ENCODE measurements at regions not wholly inside any gene's neighbourhood (a gene's known extent, or its start where the extent isn't known, plus 50 kb on each side); places are given as distances from the start of the nearest gene placed in this dataset.

- H3K9me3 Mint-ChIP-seq = peaks cover 2% of the 10 kb centered on the region
- POLR2A ChIA-PET = no interaction called here
- no peak overlapping the region for H3K4me3 Mint-ChIP-seq
- H3K27ac Mint-ChIP-seq = no peak overlapping the region
- ATAC-seq (ENCODE audit: low read depth) (no peak), DNase-seq (no peak)
- H3K4me1 Mint-ChIP-seq = no peaks in the 10 kb centered on the region
- no peak for TF ChIP-seq CTCF (IDR thresholded peaks at IDR 0.05)
- H3K27me3 Mint-ChIP-seq = no peaks in the 10 kb centered on the region
- H3K36me3 Mint-ChIP-seq (ENCODE audit: low read depth) = no peaks in the 10 kb centered on the region
- intact Hi-C loops (cut with micrococcal nuclease) = no loop called here
- CTCF ChIA-PET = no interaction called here
Observed at GRCh38 chr10:128469515-128469914, 343.3 kb upstream of the MKI67 start.

- no peaks in the 10 kb centered on the region for H3K9me3 Mint-ChIP-seq
- intact Hi-C loops (cut with micrococcal nuclease) = no loop called here
- no peaks in the 10 kb centered on the region for H3K4me1 Mint-ChIP-seq
- ATAC-seq (ENCODE audit: low read depth) = no peak
- ChIA-PET CTCF (no interaction called here), POLR2A (no interaction called here)
- H3K36me3 Mint-ChIP-seq (ENCODE audit: low read depth) = no peaks in the 10 kb centered on the region
- no peaks in the 10 kb centered on the region for H3K27me3 Mint-ChIP-seq
- no peak for DNase-seq
- no peak overlapping the region for H3K27ac Mint-ChIP-seq
- TF ChIP-seq CTCF (IDR thresholded peaks at IDR 0.05) = no peak
- H3K4me3 Mint-ChIP-seq = no peak overlapping the region
Observed at GRCh38 chr10:128470321-128470965, 344.2 kb upstream of the MKI67 start.

- no peak for ATAC-seq (ENCODE audit: low read depth)
- ChIA-PET POLR2A (no interaction called here), CTCF (no interaction called here)
- intact Hi-C loops (cut with micrococcal nuclease) = no loop called here
- no peak overlapping the region for H3K4me3 Mint-ChIP-seq
- no peak for DNase-seq
- H3K27ac Mint-ChIP-seq = no peak overlapping the region
- H3K27me3 Mint-ChIP-seq = no peaks in the 10 kb centered on the region
- no peaks in the 10 kb centered on the region for H3K4me1 Mint-ChIP-seq
- TF ChIP-seq CTCF (IDR thresholded peaks at IDR 0.05) = no peak
- H3K36me3 Mint-ChIP-seq (ENCODE audit: low read depth) = no peaks in the 10 kb centered on the region
- H3K9me3 Mint-ChIP-seq = no peaks in the 10 kb centered on the region
Observed at GRCh38 chr10:128471151-128471550, 344.9 kb upstream of the MKI67 start.

GRCh38 chr10:128472196-128472595 is 346.0 kb upstream of the MKI67 start:
- ATAC-seq (ENCODE audit: low read depth) (no peak), DNase-seq (no peak)
- Mint-ChIP-seq H3K4me3 (no peak overlapping the region), H3K9me3 (no peaks in the 10 kb centered on the region), H3K27ac (no peak overlapping the region), H3K4me1 (no peaks in the 10 kb centered on the region), H3K27me3 (no peaks in the 10 kb centered on the region), H3K36me3 (ENCODE audit: low read depth) (no peaks in the 10 kb centered on the region)
- POLR2A ChIA-PET = no interaction called here
- intact Hi-C loops (cut with micrococcal nuclease) = no loop called here
- TF ChIP-seq CTCF (IDR thresholded peaks at IDR 0.05) = no peak
- CTCF ChIA-PET = no interaction called here

GRCh38 chr10:128473396-128473795 is 347.2 kb upstream of the MKI67 start:
- ATAC-seq (ENCODE audit: low read depth) = no peak
- ChIA-PET CTCF (no interaction called here), POLR2A (no interaction called here)
- Mint-ChIP-seq H3K36me3 (ENCODE audit: low read depth) (no peaks in the 10 kb centered on the region), H3K27ac (no peak overlapping the region), H3K4me1 (no peaks in the 10 kb centered on the region), H3K27me3 (no peaks in the 10 kb centered on the region), H3K4me3 (no peak overlapping the region), H3K9me3 (no peaks in the 10 kb centered on the region)
- intact Hi-C loops (cut with micrococcal nuclease) = no loop called here
- no peak for DNase-seq
- TF ChIP-seq CTCF (IDR thresholded peaks at IDR 0.05) = no peak
